Glutamatergic neuron (in vitro differentiated cells): ENCODE measurements at regions not wholly inside any gene's neighbourhood (a gene's known extent, or its start where the extent isn't known, plus 50 kb on each side); places are given as distances from the start of the nearest gene placed in this dataset.

Experiments used
- DNase-seq: peaks from one replicate; pipeline ENCODE4 v3.0.0; 2022
- H3K27ac Mint-ChIP-seq: one replicate; pipeline ENCODE4 v1.8.0; 2020; ENCODE audit warnings: mild to moderate bottlenecking, mixed read lengths, inconsistent platforms; ENCODE audit not compliant: unreplicated experiment
- H3K27me3 Mint-ChIP-seq: one replicate; pipeline ENCODE4 v1.8.0; 2020; ENCODE audit warnings: mild to moderate bottlenecking, moderate library complexity, mixed read lengths, inconsistent platforms; ENCODE audit not compliant: unreplicated experiment
- H3K36me3 Mint-ChIP-seq: one replicate; pipeline ENCODE4 v1.8.0; 2020; ENCODE audit warnings: mild to moderate bottlenecking, mixed read lengths, inconsistent platforms; ENCODE audit not compliant: unreplicated experiment
- H3K4me1 Mint-ChIP-seq: one replicate; pipeline ENCODE4 v1.8.0; 2020; ENCODE audit warnings: mild to moderate bottlenecking, low read depth, mixed read lengths, inconsistent platforms; ENCODE audit not compliant: unreplicated experiment
- H3K4me3 Mint-ChIP-seq: one replicate; pipeline ENCODE4 v1.8.0; 2020; ENCODE audit warnings: mild to moderate bottlenecking, mixed read lengths, inconsistent platforms; ENCODE audit not compliant: unreplicated experiment
- H3K9me3 Mint-ChIP-seq: one replicate; pipeline ENCODE4 v1.8.0; 2020; ENCODE audit warnings: mild to moderate bottlenecking, moderate library complexity, mixed read lengths, inconsistent platforms; ENCODE audit not compliant: unreplicated experiment
- TF ChIP-seq, protein P1 (sequence below): fragments of 200-600 bp; sonication (generic); IDR thresholded peaks from one replicate; pipeline ENCODE4 v1.5.0; 2021; ENCODE audit not compliant: partially characterized antibody, unreplicated experiment

GRCh38 chr9:126058591-126058990 lies 268.0 kb upstream of the MVB12B start:
- peaks cover 15% of the 10 kb centered on the region for H3K4me1 Mint-ChIP-seq
- H3K9me3 Mint-ChIP-seq: peaks cover 2% of the 10 kb centered on the region
- no peaks in the 10 kb centered on the region for H3K36me3 Mint-ChIP-seq
- TF ChIP-seq, protein P1, sequence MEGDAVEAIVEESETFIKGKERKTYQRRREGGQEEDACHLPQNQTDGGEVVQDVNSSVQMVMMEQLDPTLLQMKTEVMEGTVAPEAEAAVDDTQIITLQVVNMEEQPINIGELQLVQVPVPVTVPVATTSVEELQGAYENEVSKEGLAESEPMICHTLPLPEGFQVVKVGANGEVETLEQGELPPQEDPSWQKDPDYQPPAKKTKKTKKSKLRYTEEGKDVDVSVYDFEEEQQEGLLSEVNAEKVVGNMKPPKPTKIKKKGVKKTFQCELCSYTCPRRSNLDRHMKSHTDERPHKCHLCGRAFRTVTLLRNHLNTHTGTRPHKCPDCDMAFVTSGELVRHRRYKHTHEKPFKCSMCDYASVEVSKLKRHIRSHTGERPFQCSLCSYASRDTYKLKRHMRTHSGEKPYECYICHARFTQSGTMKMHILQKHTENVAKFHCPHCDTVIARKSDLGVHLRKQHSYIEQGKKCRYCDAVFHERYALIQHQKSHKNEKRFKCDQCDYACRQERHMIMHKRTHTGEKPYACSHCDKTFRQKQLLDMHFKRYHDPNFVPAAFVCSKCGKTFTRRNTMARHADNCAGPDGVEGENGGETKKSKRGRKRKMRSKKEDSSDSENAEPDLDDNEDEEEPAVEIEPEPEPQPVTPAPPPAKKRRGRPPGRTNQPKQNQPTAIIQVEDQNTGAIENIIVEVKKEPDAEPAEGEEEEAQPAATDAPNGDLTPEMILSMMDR: no peak
- peaks cover 3% of the 10 kb centered on the region for H3K27me3 Mint-ChIP-seq
- no peak overlapping the region for H3K27ac Mint-ChIP-seq
- H3K4me3 Mint-ChIP-seq: no peak overlapping the region
- DNase-seq: no peak

- Mint-ChIP-seq H3K9me3 (peaks cover 3% of the 10 kb centered on the region), H3K27ac (no peak overlapping the region), H3K4me3 (no peak overlapping the region), H3K27me3 (peaks cover 3% of the 10 kb centered on the region), H3K36me3 (no peaks in the 10 kb centered on the region), H3K4me1 (peaks cover 13% of the 10 kb centered on the region)
- DNase-seq: no peak
- TF ChIP-seq, protein P1: no peak
Observed at GRCh38 chr9:126061575-126061974, 265.1 kb upstream of the MVB12B start.

DNA sequence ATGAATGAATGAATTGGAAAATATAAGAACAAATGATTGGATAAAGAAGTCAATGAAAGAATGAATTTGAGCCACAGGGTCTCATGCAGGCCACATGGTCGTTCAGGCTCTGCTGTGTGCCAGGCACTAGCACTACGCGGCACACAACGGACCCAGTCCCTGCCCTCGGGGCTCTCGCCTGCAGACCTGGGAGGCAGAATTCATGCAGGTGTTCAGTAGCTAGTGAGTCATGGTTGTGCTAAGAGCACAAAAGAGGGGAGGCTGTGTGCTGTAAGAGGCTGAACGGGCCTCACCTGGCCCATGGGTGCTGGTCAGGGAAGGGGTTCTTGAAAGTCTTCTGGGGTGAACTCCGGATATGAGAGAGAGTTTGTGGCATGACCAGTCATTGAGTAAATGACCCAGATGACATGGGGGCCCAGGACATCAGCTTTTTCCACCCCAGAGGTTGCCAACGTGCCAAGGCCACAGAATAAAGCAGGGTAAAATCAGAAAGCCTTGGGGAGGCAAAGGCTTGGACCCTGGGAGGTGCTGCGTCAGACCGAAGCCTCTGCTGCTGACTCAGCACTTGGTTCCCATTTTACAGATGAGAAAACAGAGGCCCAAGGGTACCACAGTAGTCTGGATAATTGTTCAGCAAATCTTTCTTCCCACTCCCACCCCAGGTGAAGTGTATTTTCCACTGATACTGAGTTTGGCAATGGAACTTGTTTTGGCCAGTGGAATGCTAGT lies 264.3 kb upstream of the MVB12B start:
- Mint-ChIP-seq H3K27ac (no peak overlapping the region), H3K27me3 (peaks cover 3% of the 10 kb centered on the region), H3K4me1 (peaks cover 8% of the 10 kb centered on the region), H3K9me3 (peaks cover 3% of the 10 kb centered on the region), H3K4me3 (no peak overlapping the region), H3K36me3 (no peaks in the 10 kb centered on the region)
- no peak for DNase-seq
- TF ChIP-seq, protein P1: no peak

DNA sequence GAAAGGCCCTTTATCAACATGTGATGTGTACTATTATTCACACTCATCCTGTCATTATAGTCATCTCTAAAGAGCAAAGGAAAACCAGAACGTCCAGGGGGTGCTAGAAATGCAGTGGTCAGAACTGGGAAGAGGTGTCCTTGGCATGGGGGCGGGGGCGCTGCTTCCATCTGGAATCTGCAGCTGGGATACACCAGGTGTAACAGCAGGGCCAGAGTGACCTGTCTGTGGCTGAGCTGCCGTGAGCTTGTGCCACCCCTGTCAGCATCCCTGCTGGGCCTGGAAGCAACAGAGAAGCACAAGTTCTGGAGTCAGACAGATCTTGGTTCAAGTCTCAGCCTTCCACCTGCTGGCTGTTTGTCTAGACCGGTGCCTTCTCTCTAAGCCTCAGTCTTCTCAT lies 263.3 kb upstream of the MVB12B start:
- Mint-ChIP-seq H3K4me3 (no peak overlapping the region), H3K9me3 (peaks cover 1% of the 10 kb centered on the region), H3K4me1 (peaks cover 4% of the 10 kb centered on the region), H3K36me3 (no peaks in the 10 kb centered on the region), H3K27me3 (peaks cover 3% of the 10 kb centered on the region), H3K27ac (no peak overlapping the region)
- TF ChIP-seq, protein P1: no peak
- DNase-seq: no peak

DNA sequence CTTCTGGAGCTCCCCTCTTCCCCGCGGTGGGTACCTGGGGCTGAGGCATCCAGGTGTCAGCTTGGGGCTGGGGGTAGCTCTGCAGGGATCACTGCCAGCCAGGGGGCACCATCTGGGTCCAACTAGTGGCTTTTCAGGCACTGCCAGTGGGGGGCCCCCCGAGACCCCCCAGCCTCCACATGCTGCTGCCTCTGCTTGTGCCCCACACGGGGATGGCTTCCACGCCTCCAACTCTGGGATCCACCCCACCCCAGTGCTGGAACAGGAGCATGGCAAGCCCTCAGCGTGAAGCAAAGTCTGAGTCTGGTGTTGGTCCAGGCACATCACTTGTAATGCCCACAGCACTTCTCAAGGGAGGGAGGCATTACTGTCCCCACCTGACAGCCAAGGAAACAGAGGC lies 260.5 kb upstream of the MVB12B start:
- Mint-ChIP-seq H3K4me1 (no peaks in the 10 kb centered on the region), H3K9me3 (peaks cover 1% of the 10 kb centered on the region), H3K4me3 (no peak overlapping the region), H3K27ac (no peak overlapping the region), H3K27me3 (no peaks in the 10 kb centered on the region), H3K36me3 (no peaks in the 10 kb centered on the region)
- TF ChIP-seq, protein P1: no peak
- no peak for DNase-seq
